NCI-H146 (cell line): ENCODE measurements at regions not wholly inside any gene's neighbourhood (a gene's known extent, or its start where the extent isn't known, plus 50 kb on each side); places are given as distances from the start of the nearest gene placed in this dataset.

Experiments
- DNase-seq: peaks from one replicate; lab custom pipeline; 2025; lab: John Stamatoyannopoulos, UW

DNA sequence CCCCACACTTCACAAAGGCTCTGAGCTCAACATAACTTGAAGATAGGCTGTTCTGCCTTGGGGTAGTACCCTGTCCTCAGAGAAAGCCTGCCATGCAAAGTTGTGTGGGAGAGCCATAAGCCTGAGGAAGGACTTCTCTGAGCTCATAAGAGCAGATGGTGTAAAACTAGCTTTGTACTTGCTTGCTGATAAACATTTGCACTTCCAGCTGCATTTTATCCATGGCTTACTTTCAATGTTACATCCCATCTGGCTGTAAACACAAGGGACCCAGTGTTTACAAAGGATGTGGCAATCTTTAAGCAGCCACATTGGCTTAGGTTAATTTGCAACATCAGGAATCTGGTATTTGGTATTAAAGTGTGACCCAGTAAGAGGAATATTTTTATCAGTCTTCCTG, 258.1 kb downstream of the IPO8 start:
- no peak for DNase-seq

DNA sequence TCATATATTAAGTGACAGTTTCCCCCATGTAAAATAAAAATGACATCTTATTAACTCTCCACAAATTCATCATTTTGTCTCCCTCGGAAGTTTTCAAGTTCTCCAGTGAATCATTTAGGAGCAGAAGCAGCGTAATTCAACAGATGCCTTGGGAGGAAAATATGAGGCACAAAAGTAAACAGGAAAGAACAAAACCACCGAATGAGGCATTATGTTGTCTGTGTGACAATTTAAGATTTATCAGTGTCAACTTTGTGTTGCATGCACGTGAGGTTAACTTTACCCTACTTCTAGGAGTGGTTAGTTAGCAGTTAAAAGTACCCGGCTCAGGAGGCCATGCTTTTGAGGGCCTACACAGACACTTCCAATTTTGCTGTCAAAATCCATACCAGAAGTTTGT, 258.6 kb downstream of the IPO8 start:
- DNase-seq, result no peak

DNA sequence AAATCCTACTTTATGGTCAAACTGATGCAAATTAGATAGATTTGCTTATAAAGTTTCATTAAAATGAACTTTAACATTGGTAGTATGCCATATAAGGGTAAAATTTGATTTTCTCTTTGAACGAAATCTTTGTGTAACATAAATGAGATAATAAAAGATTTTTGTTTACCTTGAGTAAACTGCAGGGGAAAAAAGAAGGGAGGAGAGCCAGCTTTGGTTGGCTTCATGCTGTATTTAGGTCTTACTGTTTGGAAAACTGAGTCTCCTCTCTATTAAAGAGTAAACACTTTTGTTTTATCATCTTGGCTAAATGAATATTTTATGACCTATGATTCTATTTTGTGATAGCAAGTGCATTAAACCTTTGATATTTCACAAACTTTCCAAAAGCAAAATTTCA, 267.6 kb downstream of the IPO8 start:
- no peak for DNase-seq

- DNase-seq, result no peak
Measured at GRCh38 chr12:30427555-30427954, 268.1 kb downstream of the IPO8 start.

GRCh38 chr12:30425445-30425844, 270.2 kb downstream of the IPO8 start:
- no peak for DNase-seq

DNA sequence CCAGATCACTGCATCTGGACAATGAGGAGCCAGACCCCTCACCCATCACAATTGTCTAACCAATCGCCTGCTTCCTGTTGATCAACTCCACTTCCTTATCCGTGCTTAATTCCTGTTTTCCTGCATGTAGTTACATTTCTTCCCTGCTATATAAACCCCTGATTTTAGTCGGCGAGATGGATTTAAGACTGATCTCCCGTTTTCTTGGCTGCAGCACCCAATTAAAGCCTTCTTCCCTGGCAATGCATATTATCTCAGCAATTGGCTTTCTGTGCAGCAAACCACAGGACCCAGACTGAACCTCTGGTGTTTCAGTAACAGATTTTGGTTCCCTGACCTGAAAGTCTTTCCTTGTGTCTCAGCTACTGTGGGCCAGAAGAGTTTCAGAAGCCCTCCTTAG, 272.3 kb downstream of the IPO8 start:
- no peak for DNase-seq

DNA sequence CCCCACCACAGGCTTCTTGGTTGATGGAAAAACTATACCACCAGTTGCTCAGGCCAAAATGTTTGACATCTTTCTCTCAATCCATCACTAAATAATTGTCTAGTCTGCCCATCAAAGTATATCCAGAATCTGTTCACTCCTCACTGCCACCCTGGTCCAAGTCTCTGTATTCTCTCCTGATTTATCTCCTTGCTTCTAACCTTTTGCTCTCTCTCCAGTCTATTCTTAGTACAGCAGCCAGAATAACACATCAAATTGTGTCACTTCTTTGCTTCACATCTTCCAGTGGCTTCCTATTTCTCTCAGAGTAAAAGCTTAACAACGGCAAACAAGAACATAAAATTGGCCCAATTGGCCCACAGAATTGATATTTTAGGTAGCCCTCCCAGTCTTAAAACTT, 272.8 kb downstream of the IPO8 start:
- DNase-seq, result no peak

DNA sequence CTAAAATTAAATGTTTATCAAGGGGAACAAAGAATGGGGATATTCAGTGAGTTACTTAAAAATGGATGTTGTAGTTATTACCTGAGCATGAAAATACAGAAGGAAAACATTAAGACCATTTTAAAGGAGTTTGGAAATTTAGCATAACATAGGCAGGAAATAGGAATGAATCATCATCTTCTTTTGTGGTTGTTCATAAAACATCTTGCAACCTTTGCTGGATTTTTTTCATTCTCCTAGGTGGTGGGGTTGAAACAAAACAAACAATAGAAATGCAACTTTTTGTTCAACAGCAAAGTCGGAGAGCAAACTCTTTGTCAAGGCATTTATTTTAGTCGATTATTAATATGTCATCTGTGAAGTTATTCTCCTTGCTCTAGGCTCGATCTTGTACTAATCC, 275.1 kb downstream of the IPO8 start:
- DNase-seq, result no peak

GRCh38 chr12:30417697-30418231, 277.9 kb downstream of the IPO8 start:
- DNase-seq, result no peak

DNA sequence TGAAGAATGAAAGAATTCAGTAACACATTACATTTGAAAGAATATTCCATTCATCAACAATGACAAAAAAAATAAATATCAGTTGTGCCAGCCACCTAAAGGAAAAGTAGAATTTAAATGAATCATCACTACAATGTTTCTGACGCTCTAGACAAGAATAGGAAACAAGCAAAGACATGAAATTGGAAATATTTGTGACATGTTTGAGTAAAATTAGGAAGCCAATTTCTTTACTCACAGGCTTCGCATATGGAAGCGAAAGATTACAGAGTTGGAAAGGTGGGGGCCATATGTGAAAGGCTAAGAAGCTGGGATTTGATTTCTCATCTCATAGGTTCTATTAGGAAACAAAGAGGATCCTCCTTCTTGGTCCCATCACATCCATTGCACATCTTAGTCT, 279.0 kb downstream of the IPO8 start:
- no peak for DNase-seq

GRCh38 chr12:30415777-30416176, 279.9 kb downstream of the IPO8 start:
- no peak for DNase-seq

- DNase-seq, result no peak
Measured at GRCh38 chr12:30414507-30414906, 281.2 kb downstream of the IPO8 start.

DNA sequence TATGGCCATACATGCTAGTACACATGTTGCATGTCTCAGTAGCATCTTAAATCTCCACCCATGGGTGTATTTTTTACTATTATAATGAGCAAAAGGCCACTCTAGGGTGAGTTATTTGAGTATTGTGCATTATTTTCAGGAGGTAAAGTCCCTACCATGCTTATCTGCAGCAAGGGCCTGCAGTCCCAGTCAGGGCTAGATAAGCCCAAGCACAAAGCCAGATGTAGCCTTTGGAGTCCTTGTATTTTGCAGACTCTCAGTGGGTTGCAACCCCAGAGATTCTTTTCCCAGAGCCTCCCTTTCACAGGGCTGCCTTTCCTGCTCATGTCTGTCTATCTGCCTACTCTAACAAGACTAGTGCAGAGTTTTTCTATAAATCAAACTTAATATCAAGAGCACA, 295.3 kb downstream of the IPO8 start:
- DNase-seq, result no peak

- no peak for DNase-seq
Measured at GRCh38 chr12:30399859-30400258, 295.8 kb downstream of the IPO8 start.

GRCh38 chr12:30396576-30396975, 299.1 kb downstream of the IPO8 start:
- no peak for DNase-seq

GRCh38 chr12:30395190-30395589, 300.5 kb downstream of the IPO8 start:
- no peak for DNase-seq

GRCh38 chr12:30391766-30392366, 303.8 kb downstream of the IPO8 start:
- no peak for DNase-seq

DNA sequence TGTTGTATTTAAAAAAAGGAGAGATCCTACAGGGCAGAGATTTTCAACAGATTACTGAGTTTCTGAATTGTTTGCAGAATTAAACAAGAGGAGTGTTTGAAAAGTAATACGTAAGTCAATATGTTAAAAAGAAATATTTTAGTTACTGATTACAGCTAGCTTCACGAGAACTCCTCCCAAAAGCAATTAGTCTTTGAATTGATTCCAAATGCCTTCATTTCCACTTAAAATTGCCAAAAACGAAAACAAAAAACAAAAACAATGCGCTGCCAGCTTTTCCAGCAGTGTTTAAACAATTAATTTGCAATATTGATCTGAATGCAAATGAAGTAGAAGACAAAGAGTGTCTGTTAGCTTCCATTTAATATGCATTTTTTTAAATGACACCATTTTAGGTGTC, 310.0 kb downstream of the IPO8 start:
- no peak for DNase-seq

DNA sequence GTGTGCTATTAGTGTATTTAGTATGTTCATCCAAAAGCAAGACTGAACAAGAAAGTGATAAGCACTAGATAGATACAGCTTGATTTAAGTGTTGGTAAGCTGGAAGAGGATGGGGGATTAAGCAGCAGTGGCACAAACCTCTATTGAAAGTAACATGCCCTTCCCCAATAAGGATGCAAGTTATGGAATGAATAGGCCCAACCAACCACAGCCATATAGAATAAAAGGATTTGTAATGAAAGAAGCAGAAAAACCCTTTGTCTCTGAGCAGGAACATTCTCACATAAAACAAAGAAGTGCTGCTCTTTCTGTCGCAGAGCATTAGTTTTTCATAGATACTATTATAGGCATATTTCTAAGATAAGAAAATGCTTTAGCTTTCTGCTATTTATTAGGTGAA, 310.7 kb downstream of the IPO8 start:
- no peak for DNase-seq

DNA sequence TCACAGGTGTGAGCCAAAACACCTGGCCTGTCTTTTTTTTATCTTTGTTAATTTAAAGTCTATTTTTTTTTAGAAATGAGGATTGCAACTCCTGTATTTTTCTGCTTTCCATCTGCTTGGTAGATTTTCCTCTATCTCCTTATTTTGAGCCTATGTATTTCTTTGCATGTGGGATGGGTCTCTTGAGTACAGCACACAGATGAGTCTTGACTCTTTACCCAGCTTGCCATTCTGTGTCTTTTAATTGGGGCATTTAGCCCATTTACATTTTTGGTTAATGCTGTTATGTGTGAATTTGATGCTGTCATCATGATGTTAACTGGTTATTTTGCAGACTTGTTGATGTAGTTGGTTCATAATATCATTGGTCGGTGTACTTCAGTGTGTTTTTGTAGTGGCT, 317.4 kb downstream of the IPO8 start:
- no peak for DNase-seq

- DNase-seq, result no peak
Measured at GRCh38 chr12:30364822-30365221, 330.8 kb downstream of the IPO8 start.

GRCh38 chr12:30361145-30361544, 334.5 kb downstream of the IPO8 start:
- no peak for DNase-seq

GRCh38 chr12:30358671-30359070, 337.0 kb downstream of the IPO8 start:
- no peak for DNase-seq

GRCh38 chr12:30357766-30358490, 337.7 kb downstream of the IPO8 start:
- DNase-seq, result no peak
